Loucy (cell line): ENCODE measurements at regions not wholly inside any gene's neighbourhood (a gene's known extent, or its start where the extent isn't known, plus 50 kb on each side); places are given as distances from the start of the nearest gene placed in this dataset.

Experiments used
- H2AFZ ChIP-seq: fragments of 200-600 bp; sonication (generic); 2 replicates; pipeline ENCODE4 v1.6.0; 2016; ENCODE audit warnings: antibody characterized with exemption, mild to moderate bottlenecking, low read length, moderate library complexity
- H3F3A ChIP-seq: fragments of 200-600 bp; 2 replicates; pipeline ENCODE4 v1.6.0; 2016; ENCODE audit warnings: antibody characterized with exemption, low read depth, mild to moderate bottlenecking
- H3K27me3 ChIP-seq: fragments of 200-600 bp; sonication (generic); 2 replicates; pipeline ENCODE4 v1.6.1; 2014; ENCODE audit warnings: low read length, mild to moderate bottlenecking; ENCODE audit not compliant: insufficient read depth, poor library complexity, severe bottlenecking
- H3K36me3 ChIP-seq: fragments of 200-600 bp; sonication (generic); 2 replicates; pipeline ENCODE4 v1.6.1; 2016; ENCODE audit warnings: low read length; ENCODE audit not compliant: insufficient read depth
- H3K4me1 ChIP-seq: fragments of 200-600 bp; sonication (generic); 2 replicates; pipeline ENCODE4 v1.5.1; 2014; ENCODE audit warnings: low read length, mild to moderate bottlenecking; ENCODE audit not compliant: insufficient read depth, poor library complexity, severe bottlenecking
- H3K4me2 ChIP-seq: fragments of 200-600 bp; sonication (generic); 2 replicates; pipeline ENCODE4 v1.6.0; 2014; ENCODE audit warnings: antibody characterized with exemption, low read length, low read depth, mild to moderate bottlenecking; ENCODE audit not compliant: poor library complexity, severe bottlenecking
- H3K4me3 ChIP-seq: fragments of 200-600 bp; sonication (generic); 2 replicates; pipeline ENCODE4 v1.5.1; 2014; ENCODE audit warnings: low read length, mild to moderate bottlenecking, mixed read lengths; ENCODE audit not compliant: poor library complexity, severe bottlenecking
- H3K79me2 ChIP-seq: fragments of 200-600 bp; sonication (generic); 2 replicates; pipeline ENCODE4 v1.6.1; 2014; ENCODE audit warnings: low read length; ENCODE audit not compliant: insufficient read depth
- H3K9ac ChIP-seq: fragments of 200-600 bp; sonication (generic); 2 replicates; pipeline ENCODE4 v1.6.0; 2014; ENCODE audit warnings: mild to moderate bottlenecking, low read depth, low read length, moderate library complexity; ENCODE audit not compliant: poor library complexity, severe bottlenecking
- H3K9me2 ChIP-seq: fragments of 200-600 bp; sonication (generic); replicated peaks from 2 replicates; pipeline ENCODE4 v1.6.1; 2016; ENCODE audit warnings: low read depth, low read length, mixed read lengths
- H3K9me3 ChIP-seq: fragments of 200-600 bp; sonication (generic); 2 replicates; pipeline ENCODE4 v1.6.1; 2014; ENCODE audit warnings: mild to moderate bottlenecking, antibody characterized with exemption, low read length, low read depth; ENCODE audit not compliant: insufficient read depth
- H4K20me1 ChIP-seq: fragments of 200-600 bp; sonication (generic); 2 replicates; pipeline ENCODE4 v1.6.0; 2014; ENCODE audit warnings: antibody characterized with exemption, low read length, mild to moderate bottlenecking; ENCODE audit not compliant: insufficient read depth, poor library complexity, severe bottlenecking
- CTCF ChIP-seq: fragments of 200-600 bp; sonication (generic); conservative IDR thresholded peaks from 2 replicates; pipeline ENCODE4 v1.5.1; 2014; ENCODE audit warnings: mild to moderate bottlenecking, antibody characterized with exemption, low read length
- EZH2phosphoT487 ChIP-seq: fragments of 200-600 bp; IDR thresholded peaks from 2 replicates; pipeline ENCODE4 v1.6.1; 2018; ENCODE audit warnings: antibody characterized with exemption, mild to moderate bottlenecking, moderate library complexity, borderline replicate concordance

DNA sequence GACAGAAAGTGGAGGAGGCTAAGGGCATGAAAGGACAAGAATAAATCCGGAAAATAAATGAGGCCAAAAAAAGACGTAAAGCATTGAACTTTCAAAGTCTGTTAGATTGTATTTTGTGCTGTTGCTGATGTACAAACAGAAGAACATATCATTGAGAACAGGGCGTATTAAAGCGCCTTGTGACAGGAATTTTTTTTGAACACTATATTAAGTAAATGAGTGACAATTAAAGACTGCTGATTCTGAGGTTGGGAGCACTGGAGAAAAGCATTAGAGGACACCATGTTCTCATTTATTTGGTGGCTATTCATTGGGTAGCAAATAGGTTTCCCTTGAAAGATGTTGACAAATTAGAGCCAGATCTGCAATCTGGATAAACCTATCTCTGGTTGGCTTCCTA, 137.3 kb upstream of the SGCD start:
- no peaks in the 10 kb centered on the region for H3K36me3 ChIP-seq
- H3F3A ChIP-seq: no peaks in the 10 kb centered on the region
- H3K4me2 ChIP-seq: no peak overlapping the region
- H3K27me3 ChIP-seq: no peaks in the 10 kb centered on the region
- H3K4me3 ChIP-seq: no peak overlapping the region
- no peak overlapping the region for H2AFZ ChIP-seq
- no peaks in the 10 kb centered on the region for H3K4me1 ChIP-seq
- H3K9me2 ChIP-seq: no peaks in the 10 kb centered on the region
- TF ChIP-seq EZH2phosphoT487: no peak
- TF ChIP-seq CTCF: no peak
- H3K9ac ChIP-seq: no peak overlapping the region
- no peaks in the 10 kb centered on the region for H3K9me3 ChIP-seq
- H3K79me2 ChIP-seq: no peaks in the 10 kb centered on the region
- no peaks in the 10 kb centered on the region for H4K20me1 ChIP-seq

- no peaks in the 10 kb centered on the region for H3K79me2 ChIP-seq
- no peaks in the 10 kb centered on the region for H3K4me1 ChIP-seq
- H3K9me2 ChIP-seq: no peaks in the 10 kb centered on the region
- no peaks in the 10 kb centered on the region for H3K36me3 ChIP-seq
- H3K4me3 ChIP-seq: no peak overlapping the region
- no peaks in the 10 kb centered on the region for H3F3A ChIP-seq
- no peaks in the 10 kb centered on the region for H3K9me3 ChIP-seq
- H2AFZ ChIP-seq: no peak overlapping the region
- no peaks in the 10 kb centered on the region for H4K20me1 ChIP-seq
- H3K27me3 ChIP-seq: no peaks in the 10 kb centered on the region
- no peak overlapping the region for H3K4me2 ChIP-seq
- TF ChIP-seq CTCF (no peak), EZH2phosphoT487 (no peak)
- no peak overlapping the region for H3K9ac ChIP-seq
These were observed 135.4 kb upstream of the SGCD start for GRCh38 chr5:156191547-156191946.

DNA sequence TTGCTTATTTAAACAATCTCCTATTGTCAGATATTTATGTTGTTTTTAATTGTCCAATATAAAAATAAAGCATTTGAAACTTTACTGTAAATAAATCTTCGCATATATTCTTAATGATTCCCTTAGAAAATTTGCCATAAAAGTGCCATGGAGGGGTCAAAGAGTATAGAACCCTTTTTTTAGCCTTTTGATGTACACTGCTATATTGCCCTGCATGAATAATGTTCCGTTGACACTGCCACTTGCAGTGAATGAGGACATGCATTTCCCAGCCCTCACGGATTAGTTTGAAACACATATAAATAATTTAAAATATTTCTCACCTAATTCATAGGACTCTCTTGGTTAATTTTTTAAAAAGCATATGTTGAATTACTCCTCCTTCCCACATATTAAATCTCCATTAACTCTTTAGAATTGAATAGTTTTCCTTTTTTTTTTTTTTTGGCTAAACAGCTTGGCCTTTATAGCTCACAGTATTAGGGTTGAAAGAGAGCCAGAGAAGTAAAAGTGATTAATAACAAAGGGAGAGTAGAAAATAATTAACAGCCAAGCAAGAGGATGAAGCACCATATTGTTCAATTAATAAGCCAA, 129.8 kb upstream of the SGCD start:
- Histone ChIP-seq H3K36me3 (no peaks in the 10 kb centered on the region), H3K4me3 (no peak overlapping the region), H3K9me3 (no peaks in the 10 kb centered on the region), H2AFZ (no peak overlapping the region), H3K9me2 (no peaks in the 10 kb centered on the region), H4K20me1 (no peaks in the 10 kb centered on the region), H3K4me1 (no peaks in the 10 kb centered on the region), H3K4me2 (no peak overlapping the region), H3K79me2 (no peaks in the 10 kb centered on the region), H3K9ac (no peak overlapping the region), H3F3A (no peaks in the 10 kb centered on the region), H3K27me3 (no peaks in the 10 kb centered on the region)
- TF ChIP-seq CTCF: no peak
- TF ChIP-seq EZH2phosphoT487: no peak
